GM23338 (cell line): ENCODE measurements at regions not wholly inside any gene's neighbourhood (a gene's known extent, or its start where the extent isn't known, plus 50 kb on each side); places are given as distances from the start of the nearest gene placed in this dataset.

ENCODE experiments used
- ATAC-seq: fragments of 200-7000 bp; cut with Tn5 transposase; 3 replicates; pipeline ENCODE4 v1.9.1; 2020
- DNase-seq: peaks from one replicate; pipeline ENCODE4 v3.0.0-alpha.2; 2015; ENCODE audit warnings: low spot score
- H2AFZ ChIP-seq: fragments of 200-600 bp; sonication (generic); 2 replicates; pipeline ENCODE4 v1.8.0; 2016; ENCODE audit warnings: antibody characterized with exemption, mild to moderate bottlenecking, moderate library complexity
- H3F3A ChIP-seq: fragments of 200-600 bp; sonication (generic); replicated peaks from 2 replicates; pipeline ENCODE4 v1.8.0; 2017; ENCODE audit warnings: antibody characterized with exemption, mixed run types, low read depth
- H3K27ac ChIP-seq: fragments of 200-600 bp; sonication (generic); 2 replicates; pipeline ENCODE4 v1.6.1; 2016; ENCODE audit warnings: low read depth
- H3K27me3 ChIP-seq: fragments of 200-600 bp; sonication (generic); 2 replicates; pipeline ENCODE4 v1.8.0; 2016; ENCODE audit warnings: mild to moderate bottlenecking, mixed run types, moderate library complexity; ENCODE audit not compliant: insufficient read depth
- H3K36me3 ChIP-seq: fragments of 200-600 bp; sonication (generic); 2 replicates; pipeline ENCODE4 v1.8.0; 2016; ENCODE audit warnings: mild to moderate bottlenecking; ENCODE audit not compliant: insufficient read depth
- H3K4me1 ChIP-seq: fragments of 200-600 bp; sonication (generic); 2 replicates; pipeline ENCODE4 v1.8.0; 2016; ENCODE audit warnings: mild to moderate bottlenecking, moderate library complexity; ENCODE audit not compliant: insufficient read depth
- H3K4me2 ChIP-seq: fragments of 200-600 bp; sonication (generic); 2 replicates; pipeline ENCODE4 v1.7.1; 2017; ENCODE audit warnings: mixed run types
- H3K4me3 ChIP-seq: fragments of 200-600 bp; sonication (generic); 2 replicates; pipeline ENCODE4 v1.6.1; 2016; ENCODE audit warnings: mixed run types
- H3K79me2 ChIP-seq: fragments of 200-600 bp; sonication (generic); replicated peaks from 2 replicates; pipeline ENCODE4 v1.8.0; 2017; ENCODE audit warnings: mild to moderate bottlenecking; ENCODE audit not compliant: insufficient read depth
- H3K9me2 ChIP-seq: fragments of 200-600 bp; sonication (generic); 2 replicates; pipeline ENCODE4 v1.8.0; 2017; ENCODE audit not compliant: insufficient read depth
- H4K20me1 ChIP-seq: fragments of 200-600 bp; sonication (generic); replicated peaks from 2 replicates; pipeline ENCODE4 v1.8.0; 2017; ENCODE audit warnings: mild to moderate bottlenecking; ENCODE audit not compliant: insufficient read depth
- H3K27ac Mint-ChIP-seq: 2 replicates; pipeline ENCODE4 v1.8.0; 2020; ENCODE audit warnings: inconsistent platforms, mild to moderate bottlenecking, moderate library complexity, mixed read lengths
- H3K27me3 Mint-ChIP-seq: 3 replicates; pipeline ENCODE4 v1.8.0; 2022; ENCODE audit warnings: low read depth, mild to moderate bottlenecking, moderate library complexity, mixed read lengths, inconsistent platforms; ENCODE audit not compliant: insufficient read depth, poor library complexity
- H3K36me3 Mint-ChIP-seq: 3 replicates; pipeline ENCODE4 v1.8.0; 2021; ENCODE audit warnings: low read depth, mild to moderate bottlenecking, inconsistent platforms, moderate library complexity, mixed read lengths
- H3K4me1 Mint-ChIP-seq: 3 replicates; pipeline ENCODE4 v1.8.0; 2020; ENCODE audit warnings: mild to moderate bottlenecking, inconsistent platforms, mixed read lengths
- H3K4me3 Mint-ChIP-seq: 3 replicates; pipeline ENCODE4 v1.8.0; 2021; ENCODE audit warnings: moderate library complexity, mild to moderate bottlenecking, inconsistent platforms, mixed read lengths
- H3K9me3 Mint-ChIP-seq: 3 replicates; pipeline ENCODE4 v1.8.0; 2020; ENCODE audit warnings: moderate library complexity, mild to moderate bottlenecking, inconsistent platforms, mixed read lengths
- CREB1 ChIP-seq: fragments of 250-450 bp; sonication (Bioruptor Pico); IDR thresholded peaks from 2 replicates; pipeline ENCODE4 v1.5.0; 2020; ENCODE audit warnings: low read depth, mild to moderate bottlenecking, moderate library complexity
- EZH2 ChIP-seq: fragments of 200-600 bp; sonication (generic); IDR thresholded peaks from one replicate; pipeline ENCODE4 v1.8.0; 2017; ENCODE audit warnings: antibody characterized with exemption, mild to moderate bottlenecking, low read depth; ENCODE audit not compliant: unreplicated experiment
- EZH2phosphoT487 ChIP-seq: fragments of 200-600 bp; sonication (generic); IDR thresholded peaks from one replicate; pipeline ENCODE4 v1.8.1; 2018; ENCODE audit warnings: antibody characterized with exemption; ENCODE audit not compliant: unreplicated experiment
- JUNB ChIP-seq: IDR thresholded peaks from one replicate; pipeline ENCODE4 v1.6.1; 2016; ENCODE audit warnings: antibody characterized with exemption; ENCODE audit not compliant: unreplicated experiment
- NANOG ChIP-seq: IDR thresholded peaks from 2 replicates; pipeline ENCODE4 v1.6.1; 2016; ENCODE audit warnings: antibody characterized with exemption, borderline replicate concordance
- POLR2AphosphoS5 ChIP-seq: IDR thresholded peaks from 2 replicates; pipeline ENCODE4 v1.6.1; 2016; ENCODE audit warnings: antibody characterized with exemption, low read depth
- STAT1 ChIP-seq: IDR thresholded peaks from one replicate; pipeline ENCODE4 v1.6.1; 2016; ENCODE audit warnings: antibody characterized with exemption; ENCODE audit not compliant: unreplicated experiment
- ZNF114 ChIP-seq: fragments of 250-450 bp; sonication (Bioruptor Pico); IDR thresholded peaks from 2 replicates; pipeline ENCODE4 v1.5.0; 2020; ENCODE audit warnings: mild to moderate bottlenecking, moderate library complexity
- ZNF331 ChIP-seq: fragments of 250-450 bp; sonication (Bioruptor Pico); IDR thresholded peaks from 2 replicates; pipeline ENCODE4 v1.5.0; 2020; ENCODE audit warnings: low read depth, mild to moderate bottlenecking, moderate library complexity
- TF ChIP-seq, protein P1 (sequence below): IDR thresholded peaks from one replicate; pipeline ENCODE4 v1.6.1; 2018; ENCODE audit warnings: antibody characterized with exemption; ENCODE audit not compliant: unreplicated experiment
- TF ChIP-seq, protein P2 (sequence below): IDR thresholded peaks from 2 replicates; pipeline ENCODE4 v1.6.1; 2016; ENCODE audit warnings: antibody characterized with exemption

DNA sequence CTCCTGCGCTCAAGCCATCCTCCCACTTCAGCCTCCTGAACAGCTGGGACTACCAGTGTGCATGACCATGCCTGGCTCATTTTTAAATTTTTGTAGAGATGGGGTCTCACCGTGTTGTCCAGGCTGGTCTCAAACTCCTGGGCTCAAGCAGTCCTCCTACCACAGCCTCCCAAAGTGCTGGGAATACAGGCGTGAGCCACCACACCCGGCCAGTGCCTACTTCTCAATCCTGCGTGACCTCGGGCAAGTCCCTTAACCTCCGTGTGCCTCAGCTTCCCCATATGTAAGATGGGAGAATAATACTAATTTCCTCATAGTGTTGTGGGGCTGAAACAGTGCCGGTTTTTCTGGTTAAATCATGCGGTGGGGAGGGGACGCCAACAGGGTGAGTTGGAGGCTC is 143.5 kb upstream of the CIBAR2 start:
- no peaks in the 10 kb centered on the region for H3K36me3 ChIP-seq
- DNase-seq = no peak
- Mint-ChIP-seq H3K4me1 (peaks cover 10% of the 10 kb centered on the region; the same call in 2 of the 3 replicates), H3K36me3 (no peaks in the 10 kb centered on the region), H3K27ac (no peak overlapping the region), H3K4me3 (no peak overlapping the region), H3K27me3 (peaks cover 4% of the 10 kb centered on the region), H3K9me3 (no peaks in the 10 kb centered on the region)
- no peaks in the 10 kb centered on the region for H3F3A ChIP-seq
- ATAC-seq = no peak
- no peak overlapping the region for H3K4me3 ChIP-seq
- TF ChIP-seq CREB1 (CRISPR knock-in tag) (no peak), ZNF331 (no peak), ZNF114 (no peak), NANOG (no peak), JUNB (no peak), EZH2phosphoT487 (no peak)
- TF ChIP-seq, protein P1, sequence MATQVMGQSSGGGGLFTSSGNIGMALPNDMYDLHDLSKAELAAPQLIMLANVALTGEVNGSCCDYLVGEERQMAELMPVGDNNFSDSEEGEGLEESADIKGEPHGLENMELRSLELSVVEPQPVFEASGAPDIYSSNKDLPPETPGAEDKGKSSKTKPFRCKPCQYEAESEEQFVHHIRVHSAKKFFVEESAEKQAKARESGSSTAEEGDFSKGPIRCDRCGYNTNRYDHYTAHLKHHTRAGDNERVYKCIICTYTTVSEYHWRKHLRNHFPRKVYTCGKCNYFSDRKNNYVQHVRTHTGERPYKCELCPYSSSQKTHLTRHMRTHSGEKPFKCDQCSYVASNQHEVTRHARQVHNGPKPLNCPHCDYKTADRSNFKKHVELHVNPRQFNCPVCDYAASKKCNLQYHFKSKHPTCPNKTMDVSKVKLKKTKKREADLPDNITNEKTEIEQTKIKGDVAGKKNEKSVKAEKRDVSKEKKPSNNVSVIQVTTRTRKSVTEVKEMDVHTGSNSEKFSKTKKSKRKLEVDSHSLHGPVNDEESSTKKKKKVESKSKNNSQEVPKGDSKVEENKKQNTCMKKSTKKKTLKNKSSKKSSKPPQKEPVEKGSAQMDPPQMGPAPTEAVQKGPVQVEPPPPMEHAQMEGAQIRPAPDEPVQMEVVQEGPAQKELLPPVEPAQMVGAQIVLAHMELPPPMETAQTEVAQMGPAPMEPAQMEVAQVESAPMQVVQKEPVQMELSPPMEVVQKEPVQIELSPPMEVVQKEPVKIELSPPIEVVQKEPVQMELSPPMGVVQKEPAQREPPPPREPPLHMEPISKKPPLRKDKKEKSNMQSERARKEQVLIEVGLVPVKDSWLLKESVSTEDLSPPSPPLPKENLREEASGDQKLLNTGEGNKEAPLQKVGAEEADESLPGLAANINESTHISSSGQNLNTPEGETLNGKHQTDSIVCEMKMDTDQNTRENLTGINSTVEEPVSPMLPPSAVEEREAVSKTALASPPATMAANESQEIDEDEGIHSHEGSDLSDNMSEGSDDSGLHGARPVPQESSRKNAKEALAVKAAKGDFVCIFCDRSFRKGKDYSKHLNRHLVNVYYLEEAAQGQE = no peak
- TF ChIP-seq, protein P2, sequence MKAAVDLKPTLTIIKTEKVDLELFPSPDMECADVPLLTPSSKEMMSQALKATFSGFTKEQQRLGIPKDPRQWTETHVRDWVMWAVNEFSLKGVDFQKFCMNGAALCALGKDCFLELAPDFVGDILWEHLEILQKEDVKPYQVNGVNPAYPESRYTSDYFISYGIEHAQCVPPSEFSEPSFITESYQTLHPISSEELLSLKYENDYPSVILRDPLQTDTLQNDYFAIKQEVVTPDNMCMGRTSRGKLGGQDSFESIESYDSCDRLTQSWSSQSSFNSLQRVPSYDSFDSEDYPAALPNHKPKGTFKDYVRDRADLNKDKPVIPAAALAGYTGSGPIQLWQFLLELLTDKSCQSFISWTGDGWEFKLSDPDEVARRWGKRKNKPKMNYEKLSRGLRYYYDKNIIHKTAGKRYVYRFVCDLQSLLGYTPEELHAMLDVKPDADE = no peak
- no peaks in the 10 kb centered on the region for H3K27me3 ChIP-seq
- H3K79me2 ChIP-seq = 0 out of 2 replicates have a peak, but pooled peaks cover 5% of the 10 kb centered on the region
- H2AFZ ChIP-seq = no peak overlapping the region
- H3K27ac ChIP-seq = no peak overlapping the region
- H4K20me1 ChIP-seq = no peaks in the 10 kb centered on the region
- no peak overlapping the region for H3K4me2 ChIP-seq
- no peaks in the 10 kb centered on the region for H3K4me1 ChIP-seq
- H3K9me2 ChIP-seq = no peaks in the 10 kb centered on the region

DNA sequence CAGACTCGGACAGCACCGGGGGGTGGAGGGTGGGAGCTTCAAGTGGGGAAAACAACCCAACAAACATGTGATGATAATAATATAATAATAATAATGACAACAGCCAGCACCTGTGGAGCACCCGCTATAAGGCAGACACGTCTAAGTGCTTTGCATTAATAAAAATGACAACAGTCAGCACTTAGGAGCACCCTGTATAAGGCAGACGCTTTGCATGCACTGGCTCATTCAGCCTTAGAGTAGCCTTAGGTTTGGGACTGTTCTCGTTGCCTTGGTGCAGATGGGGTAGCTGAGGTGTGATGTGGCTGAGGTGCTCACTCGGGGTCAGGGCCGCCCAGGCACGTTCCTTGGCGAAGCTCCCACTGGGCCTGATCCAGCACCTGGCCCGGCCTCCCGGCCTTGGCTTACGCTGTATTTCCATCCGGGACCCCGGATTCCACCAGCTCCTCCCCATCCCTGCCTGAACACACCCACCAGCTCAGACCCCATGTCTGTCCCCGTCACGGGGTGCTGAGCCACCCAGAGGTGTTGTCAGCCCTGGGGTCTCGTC is 144.0 kb upstream of the CIBAR2 start:
- no peak overlapping the region for H3K27ac ChIP-seq
- DNase-seq = no peak
- no peak overlapping the region for H3K4me2 ChIP-seq
- H3K4me3 Mint-ChIP-seq = no peak overlapping the region
- no peak for ATAC-seq
- no peaks in the 10 kb centered on the region for H3K36me3 ChIP-seq
- H3K79me2 ChIP-seq = 0 out of 2 replicates have a peak, but pooled peaks cover 5% of the 10 kb centered on the region
- H3K4me1 ChIP-seq = no peaks in the 10 kb centered on the region
- no peaks in the 10 kb centered on the region for H3K36me3 Mint-ChIP-seq
- H4K20me1 ChIP-seq = no peaks in the 10 kb centered on the region
- no peak overlapping the region for H3K27ac Mint-ChIP-seq
- H3K4me1 Mint-ChIP-seq = peaks cover 10% of the 10 kb centered on the region; the same call in 2 of the 3 replicates
- no peak overlapping the region for H2AFZ ChIP-seq
- no peaks in the 10 kb centered on the region for H3K9me2 ChIP-seq
- H3K27me3 Mint-ChIP-seq = peaks cover 4% of the 10 kb centered on the region
- H3K9me3 Mint-ChIP-seq = no peaks in the 10 kb centered on the region
- H3K4me3 ChIP-seq = no peak overlapping the region
- no peaks in the 10 kb centered on the region for H3F3A ChIP-seq
- no peaks in the 10 kb centered on the region for H3K27me3 ChIP-seq
- no peak for TF ChIP-seq STAT1
- TF ChIP-seq ZNF331 = no peak
- no peak for TF ChIP-seq POLR2AphosphoS5
- TF ChIP-seq EZH2phosphoT487 = no peak
- TF ChIP-seq JUNB = no peak
- TF ChIP-seq, protein P1 = no peak
- TF ChIP-seq EZH2 = no peak
- no peak for TF ChIP-seq ZNF114
